SKM-1 treated with dmso at 0.1 percent for 144 hours (cell line): ENCODE measurements at regions not wholly inside any gene's neighbourhood (a gene's known extent, or its start where the extent isn't known, plus 50 kb on each side); places are given as distances from the start of the nearest gene placed in this dataset.
A peak's percentile ranks its signal among the peaks of the same experiment; 100 is the strongest.
"Not testable (repeated sequence)": the region's sequence is repeated elsewhere in the genome, so short reads cannot be mapped to it uniquely, and the experiment has no call there.

Experiments
- DNase-seq: peaks from one replicate; lab custom pipeline; 2025; ENCODE audit not compliant: unreplicated experiment; lab: John Stamatoyannopoulos, UW

- no peak for DNase-seq
These were observed 102.2 kb upstream of the NAMPT start for GRCh38 chr7:106386958-106387357.

GRCh38 chr7:106384373-106384772 is 99.6 kb upstream of the NAMPT start:
- DNase-seq, result peak; percentile 28

- DNase-seq, result no peak
These were observed 98.1 kb upstream of the NAMPT start for GRCh38 chr7:106382929-106383328.

- no peak for DNase-seq
These were observed 97.3 kb upstream of the NAMPT start for GRCh38 chr7:106382129-106382528.

GRCh38 chr7:106381252-106381651 is 96.5 kb upstream of the NAMPT start:
- no peak for DNase-seq

- no peak for DNase-seq
These were observed 93.1 kb upstream of the NAMPT start for GRCh38 chr7:106377847-106378361.

- no peak for DNase-seq
These were observed 91.4 kb upstream of the NAMPT start for GRCh38 chr7:106376026-106376799.

- DNase-seq, result no peak
These were observed 90.7 kb upstream of the NAMPT start for GRCh38 chr7:106375499-106375898.

- no peak for DNase-seq
These were observed 89.7 kb upstream of the NAMPT start for GRCh38 chr7:106374437-106374836.

GRCh38 chr7:106372595-106373318 is 88.0 kb upstream of the NAMPT start:
- no peak for DNase-seq

- DNase-seq, result no peak
These were observed 87.3 kb upstream of the NAMPT start for GRCh38 chr7:106372126-106372525.

- no peak for DNase-seq
These were observed 86.8 kb upstream of the NAMPT start for GRCh38 chr7:106371629-106372028.

GRCh38 chr7:106370542-106370941 is 85.8 kb upstream of the NAMPT start:
- no peak for DNase-seq

- DNase-seq, result no peak
These were observed 85.0 kb upstream of the NAMPT start for GRCh38 chr7:106369816-106370215.

GRCh38 chr7:106369352-106369751 is 84.6 kb upstream of the NAMPT start:
- DNase-seq, result no peak

- DNase-seq, result no peak
These were observed 82.9 kb upstream of the NAMPT start for GRCh38 chr7:106367664-106368063.

- peak; percentile 3 for DNase-seq
These were observed 82.2 kb upstream of the NAMPT start for GRCh38 chr7:106367018-106367420.

- peak; percentile 76 for DNase-seq
These were observed 80.6 kb upstream of the NAMPT start for GRCh38 chr7:106365252-106366005.

GRCh38 chr7:106362507-106362906 is 77.7 kb upstream of the NAMPT start:
- DNase-seq, result not testable (repeated sequence)

- DNase-seq, result no peak
These were observed 73.4 kb upstream of the NAMPT start for GRCh38 chr7:106358103-106358663.

- no peak for DNase-seq
These were observed 72.9 kb upstream of the NAMPT start for GRCh38 chr7:106357675-106358074.
